ENCODE measurements at regions not wholly inside any gene's neighbourhood (a gene's known extent, or its start where the extent isn't known, plus 50 kb on each side); places are given as distances from the start of the nearest gene placed in this dataset.
"Not testable (repeated sequence)": the region's sequence is repeated elsewhere in the genome, so short reads cannot be mapped to it uniquely, and the experiment has no call there.

GRCh38 chr15:77944002-77944867 lies 133.3 kb downstream of the TBC1D2B start:
- DNase-seq: no peak

GRCh38 chr15:77942611-77943211 lies 134.8 kb downstream of the TBC1D2B start:
- no peak for DNase-seq

- not testable (repeated sequence) for DNase-seq
Observed at GRCh38 chr15:77941090-77941827, 136.3 kb downstream of the TBC1D2B start.

DNA sequence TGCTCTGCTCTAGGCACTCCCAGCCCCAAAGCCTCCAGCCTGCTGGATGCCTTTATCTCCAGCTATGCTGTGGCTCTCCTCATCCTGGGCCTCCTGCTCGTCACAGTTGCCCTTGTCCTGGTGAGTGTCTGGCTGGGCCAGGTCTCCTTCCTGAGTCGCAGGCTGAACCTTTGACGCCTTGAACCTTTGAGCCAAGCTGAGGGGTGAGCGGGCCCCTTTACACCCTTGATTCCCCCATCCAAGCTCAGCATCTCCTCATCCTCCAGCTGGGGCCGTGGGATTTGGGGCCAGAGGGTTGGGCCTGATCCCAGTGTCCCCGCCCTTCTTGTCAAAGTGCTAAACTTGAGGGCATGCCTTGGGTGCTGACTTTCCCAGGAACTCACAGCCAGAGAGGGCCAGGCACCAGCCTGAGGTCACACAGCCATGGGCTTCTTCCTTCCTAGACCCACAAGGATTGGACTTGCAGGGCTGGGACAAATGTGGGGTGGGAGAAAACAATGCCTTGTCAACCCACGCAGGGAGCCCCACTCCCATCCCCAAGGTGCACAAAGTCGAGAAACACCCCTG lies 137.0 kb downstream of the TBC1D2B start:
- DNase-seq: no peak

DNA sequence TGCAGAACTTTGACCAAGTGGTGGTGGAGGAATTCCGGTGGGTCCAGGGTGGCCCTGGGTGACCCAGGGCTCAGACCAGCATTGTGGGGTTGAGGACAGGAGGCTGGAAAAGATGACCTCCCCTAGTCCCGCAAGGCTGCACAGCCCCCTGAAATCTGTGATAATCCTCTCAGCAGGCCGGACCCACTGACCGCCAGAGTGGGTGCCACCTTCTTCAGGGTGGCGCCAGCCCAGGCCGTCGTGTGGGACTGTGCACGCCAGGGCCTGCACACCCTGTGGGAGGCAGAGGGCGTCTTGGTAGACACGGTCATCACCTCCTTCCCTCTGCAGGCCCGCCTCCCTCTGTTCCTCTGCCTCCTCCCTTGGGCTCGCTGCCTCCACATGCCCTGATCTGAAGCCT lies 137.7 kb downstream of the TBC1D2B start:
- DNase-seq: no peak

GRCh38 chr15:77939026-77939425 lies 138.5 kb downstream of the TBC1D2B start:
- not testable (repeated sequence) for DNase-seq

DNA sequence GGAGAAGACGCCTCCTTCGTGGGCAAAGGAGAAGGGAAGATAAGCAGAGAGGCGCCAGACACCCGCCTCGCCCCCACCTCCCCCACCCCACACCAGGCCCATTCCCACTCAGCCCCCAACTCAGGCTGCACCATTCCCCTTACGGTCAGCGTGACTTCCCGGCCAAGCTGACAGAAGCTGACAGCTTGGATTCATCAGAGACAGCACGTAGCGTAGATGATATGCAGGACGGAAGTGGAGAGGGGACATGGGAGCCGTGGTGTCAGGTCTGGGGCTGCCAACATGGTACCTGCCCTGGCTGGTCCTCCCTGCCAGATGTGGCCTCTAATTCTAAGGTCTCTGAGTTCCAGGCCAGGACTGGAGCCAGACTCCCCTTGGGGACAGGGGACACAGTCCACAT lies 139.0 kb downstream of the TBC1D2B start:
- DNase-seq: not testable (repeated sequence)

GRCh38 chr15:77936567-77936966 lies 140.9 kb downstream of the TBC1D2B start:
- not testable (repeated sequence) for DNase-seq

DNA sequence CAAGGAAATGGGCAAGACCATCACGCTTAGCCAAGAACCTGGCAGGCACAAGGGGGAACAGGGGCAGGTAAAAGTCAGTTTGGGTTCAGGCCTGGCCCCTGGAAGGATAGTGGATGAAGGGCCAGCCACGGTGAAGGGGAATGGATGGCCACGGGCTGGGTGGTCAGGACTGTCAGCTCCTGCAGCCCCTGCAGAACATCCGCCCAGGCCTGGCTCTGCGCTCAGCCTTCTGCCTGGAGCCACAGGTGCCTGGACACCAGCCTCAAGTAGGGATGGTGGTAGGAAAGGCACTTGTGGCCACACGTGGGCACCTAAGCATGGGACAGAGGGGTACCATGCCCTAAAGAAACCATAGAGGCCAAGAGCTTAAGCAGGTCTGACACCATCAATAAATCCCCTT lies 143.0 kb downstream of the TBC1D2B start:
- DNase-seq: not testable (repeated sequence)

DNA sequence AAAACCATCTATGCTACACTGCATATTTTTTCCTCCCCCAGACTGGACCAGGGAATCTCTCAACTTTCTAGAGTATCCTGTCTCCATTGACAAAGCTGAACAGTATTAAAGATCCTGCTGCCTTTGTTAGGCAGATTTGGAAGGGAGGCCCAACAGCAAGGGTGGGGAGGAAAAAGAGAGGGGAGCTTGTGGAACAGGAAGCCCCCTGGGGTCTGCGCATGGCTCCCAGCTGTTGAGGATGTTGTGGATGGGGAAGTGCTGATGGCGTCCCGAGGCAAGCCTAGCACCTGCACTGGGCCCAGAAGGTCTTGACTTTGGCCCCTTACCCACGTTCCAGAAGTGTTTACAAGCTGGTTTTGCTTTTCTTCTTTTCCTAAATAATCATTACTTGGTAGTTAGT lies 146.6 kb downstream of the TBC1D2B start:
- DNase-seq: not testable (repeated sequence)

- not testable (repeated sequence) for DNase-seq
Observed at GRCh38 chr15:77930490-77930889, 147.0 kb downstream of the TBC1D2B start.

DNA sequence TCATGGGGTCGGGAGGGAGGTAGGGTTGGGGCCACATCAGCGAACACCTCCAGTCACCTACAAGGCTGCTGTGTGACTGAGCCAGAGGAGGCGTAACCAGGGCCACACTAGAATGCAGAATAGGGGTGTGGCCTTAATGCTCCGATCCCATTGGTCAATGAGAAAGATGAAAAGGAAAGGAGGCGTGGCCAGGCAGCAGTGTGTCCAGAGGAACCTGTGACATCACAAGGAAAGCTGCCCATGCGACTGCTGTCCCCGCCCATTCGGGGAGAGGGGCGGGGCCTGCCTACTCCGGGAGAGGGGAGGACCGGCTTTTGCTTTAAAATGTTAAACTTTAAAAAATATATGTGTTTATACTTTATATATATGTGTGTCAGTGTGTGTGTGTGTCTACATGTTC lies 150.7 kb downstream of the TBC1D2B start:
- peak; percentile 62 for DNase-seq

DNA sequence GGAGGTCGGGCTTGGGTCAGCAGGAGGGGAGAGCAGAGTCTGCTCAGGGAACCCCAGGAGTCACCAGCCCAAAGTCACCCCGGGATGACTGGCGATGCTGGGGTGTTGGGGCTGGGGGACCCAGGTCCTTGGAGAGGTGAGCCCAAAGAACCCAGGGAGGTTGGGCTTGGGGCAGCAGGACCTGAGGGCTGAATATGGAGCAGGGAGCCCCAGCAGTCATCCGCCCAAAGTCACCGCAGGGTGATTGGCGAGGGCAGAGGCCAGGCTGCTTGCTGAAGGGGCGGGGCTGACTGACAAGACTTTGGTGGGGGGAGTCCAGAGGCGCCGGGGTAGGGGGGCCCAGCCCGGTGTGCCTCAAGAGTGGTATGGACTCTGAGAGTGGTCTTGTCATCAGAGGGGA lies 151.2 kb downstream of the TBC1D2B start:
- DNase-seq: not testable (repeated sequence)

DNA sequence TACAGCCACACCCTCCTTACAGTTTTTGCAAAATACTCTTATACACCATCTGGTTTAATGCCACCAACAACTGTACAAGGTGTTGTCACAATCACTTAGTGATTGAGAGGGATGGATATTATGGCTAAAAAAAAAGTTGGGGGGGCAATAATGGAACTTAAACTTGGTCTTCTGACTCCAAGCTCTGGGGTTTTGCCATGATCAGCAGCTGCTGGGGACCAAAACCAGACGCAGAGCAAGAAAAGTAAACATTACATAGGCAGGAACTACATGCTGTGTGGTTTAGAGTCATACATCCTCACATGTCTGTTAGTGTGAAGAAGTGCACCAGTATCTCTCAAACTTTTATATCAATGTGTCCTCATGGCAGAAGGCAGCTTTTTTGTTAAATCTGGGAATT lies 152.4 kb downstream of the TBC1D2B start:
- DNase-seq: not testable (repeated sequence)

GRCh38 chr15:77921664-77922063 lies 155.8 kb downstream of the TBC1D2B start:
- no peak for DNase-seq

DNA sequence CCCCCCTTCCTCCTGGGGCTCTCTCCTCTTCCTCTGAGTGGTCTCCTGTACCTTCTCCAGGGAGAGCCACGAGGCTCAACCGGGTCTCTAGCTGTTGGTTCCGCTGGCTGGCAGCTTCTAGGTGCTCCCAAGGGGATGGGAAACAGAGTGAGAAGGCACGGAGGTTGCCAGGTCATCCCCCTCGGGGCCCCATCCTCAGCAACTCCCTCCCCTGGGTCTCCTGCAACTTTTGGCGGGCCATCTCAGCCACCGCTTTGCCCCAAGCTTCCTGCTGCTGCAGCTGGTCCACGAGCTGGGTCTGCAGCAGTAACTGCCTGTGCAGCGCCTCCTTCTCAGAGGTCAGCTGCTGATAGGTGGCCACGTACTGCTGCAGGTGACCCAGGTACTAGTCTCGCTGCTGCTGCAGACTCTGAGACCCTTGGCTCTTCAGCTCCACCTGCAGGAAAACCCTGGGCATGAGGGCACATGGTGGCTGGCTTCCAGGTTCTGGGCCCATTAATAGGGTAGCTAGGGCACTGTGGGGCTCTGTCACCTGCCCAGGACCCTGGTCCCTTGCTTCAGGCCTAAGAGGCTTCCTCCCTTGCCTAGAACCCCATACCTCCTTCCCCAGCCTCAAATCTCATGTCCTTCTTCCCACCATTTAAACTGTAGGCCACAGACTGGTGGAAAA lies 160.4 kb downstream of the TBC1D2B start:
- DNase-seq: not testable (repeated sequence)

- not testable (repeated sequence) for DNase-seq
Observed at GRCh38 chr15:77915961-77916330, 161.6 kb downstream of the TBC1D2B start.

DNA sequence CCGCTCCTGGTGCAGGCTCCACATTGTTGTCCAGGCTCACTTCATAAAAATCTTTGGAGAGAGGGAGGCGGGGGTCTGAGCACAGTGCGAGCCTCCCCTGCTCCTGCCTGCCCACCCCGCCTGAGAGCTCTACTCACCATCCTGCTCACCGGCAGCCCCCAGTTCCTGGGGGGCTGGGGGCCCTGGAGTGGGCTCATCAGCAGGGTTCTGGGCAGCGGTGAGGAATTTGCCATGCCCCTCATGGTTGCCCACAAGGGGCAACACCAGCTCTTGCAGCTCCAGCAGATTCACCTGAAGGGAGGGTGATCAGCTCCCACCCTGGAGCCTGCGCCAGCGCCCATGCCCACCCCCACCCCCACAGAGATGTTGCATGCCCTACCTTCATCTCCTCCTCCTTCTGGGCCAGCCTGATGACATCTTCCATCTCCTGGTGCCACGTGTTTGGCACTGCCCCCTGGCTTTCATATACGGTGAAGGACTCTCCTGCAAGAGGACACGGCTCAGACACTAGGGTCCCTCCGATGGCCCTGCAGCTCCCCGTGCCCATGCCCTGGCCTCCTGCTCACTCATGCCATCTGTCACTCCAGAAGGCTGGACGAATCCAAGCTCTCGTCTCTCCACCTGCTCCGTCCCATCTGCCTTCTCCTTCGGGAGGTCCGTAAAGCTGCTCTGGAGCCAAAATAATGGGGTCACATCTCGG lies 162.1 kb downstream of the TBC1D2B start:
- no peak for DNase-seq

- not testable (repeated sequence) for DNase-seq
Observed at GRCh38 chr15:77914531-77914930, 163.0 kb downstream of the TBC1D2B start.

- DNase-seq: peak; percentile 6
Observed at GRCh38 chr15:77910030-77910911, 167.2 kb downstream of the TBC1D2B start.
